WI38 (cell line): ENCODE measurements at regions not wholly inside any gene's neighbourhood (a gene's known extent, or its start where the extent isn't known, plus 50 kb on each side); places are given as distances from the start of the nearest gene placed in this dataset.

Experiments
- H3K4me3 ChIP-seq: 2 replicates; pipeline ENCODE4 v1.5.1; 2011; ENCODE audit warnings: low read depth, mild to moderate bottlenecking, control low read depth, low read length
- TF ChIP-seq, protein P1 (sequence below): IDR thresholded peaks from 2 replicates; pipeline ENCODE4 v1.5.1; 2012; ENCODE audit warnings: low read depth, mild to moderate bottlenecking, control low read depth, low read length

- H3K4me3 ChIP-seq = no peak overlapping the region
- TF ChIP-seq, protein P1, sequence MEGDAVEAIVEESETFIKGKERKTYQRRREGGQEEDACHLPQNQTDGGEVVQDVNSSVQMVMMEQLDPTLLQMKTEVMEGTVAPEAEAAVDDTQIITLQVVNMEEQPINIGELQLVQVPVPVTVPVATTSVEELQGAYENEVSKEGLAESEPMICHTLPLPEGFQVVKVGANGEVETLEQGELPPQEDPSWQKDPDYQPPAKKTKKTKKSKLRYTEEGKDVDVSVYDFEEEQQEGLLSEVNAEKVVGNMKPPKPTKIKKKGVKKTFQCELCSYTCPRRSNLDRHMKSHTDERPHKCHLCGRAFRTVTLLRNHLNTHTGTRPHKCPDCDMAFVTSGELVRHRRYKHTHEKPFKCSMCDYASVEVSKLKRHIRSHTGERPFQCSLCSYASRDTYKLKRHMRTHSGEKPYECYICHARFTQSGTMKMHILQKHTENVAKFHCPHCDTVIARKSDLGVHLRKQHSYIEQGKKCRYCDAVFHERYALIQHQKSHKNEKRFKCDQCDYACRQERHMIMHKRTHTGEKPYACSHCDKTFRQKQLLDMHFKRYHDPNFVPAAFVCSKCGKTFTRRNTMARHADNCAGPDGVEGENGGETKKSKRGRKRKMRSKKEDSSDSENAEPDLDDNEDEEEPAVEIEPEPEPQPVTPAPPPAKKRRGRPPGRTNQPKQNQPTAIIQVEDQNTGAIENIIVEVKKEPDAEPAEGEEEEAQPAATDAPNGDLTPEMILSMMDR = no peak
These were observed 782.5 kb upstream of the INTU start for GRCh38 chr4:126850286-126850685.

- TF ChIP-seq, protein P1 = no peak
- no peak overlapping the region for H3K4me3 ChIP-seq
These were observed 781.4 kb upstream of the INTU start for GRCh38 chr4:126851391-126851790.

GRCh38 chr4:126853715-126854114 lies 779.0 kb upstream of the INTU start:
- H3K4me3 ChIP-seq = no peak overlapping the region
- TF ChIP-seq, protein P1 = no peak

DNA sequence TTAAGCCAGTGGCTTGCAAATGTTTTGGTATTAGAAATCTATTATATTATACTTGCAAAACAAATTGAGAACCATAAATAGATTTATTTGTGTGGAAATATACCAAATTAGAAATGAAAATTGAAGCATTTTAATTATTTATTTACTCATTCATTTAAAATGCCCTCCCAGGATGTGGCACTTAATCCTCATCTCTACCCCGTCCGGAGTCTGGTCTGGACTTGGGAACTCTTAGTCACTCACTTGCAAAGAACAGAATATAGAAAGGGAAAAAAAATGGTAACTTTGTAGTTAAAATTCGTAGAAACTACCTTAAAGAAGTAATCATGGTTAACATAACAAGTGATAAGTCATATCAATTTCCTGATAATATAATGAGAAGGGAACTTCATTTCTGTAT lies 775.9 kb upstream of the INTU start:
- TF ChIP-seq, protein P1 = no peak
- H3K4me3 ChIP-seq = no peak overlapping the region

DNA sequence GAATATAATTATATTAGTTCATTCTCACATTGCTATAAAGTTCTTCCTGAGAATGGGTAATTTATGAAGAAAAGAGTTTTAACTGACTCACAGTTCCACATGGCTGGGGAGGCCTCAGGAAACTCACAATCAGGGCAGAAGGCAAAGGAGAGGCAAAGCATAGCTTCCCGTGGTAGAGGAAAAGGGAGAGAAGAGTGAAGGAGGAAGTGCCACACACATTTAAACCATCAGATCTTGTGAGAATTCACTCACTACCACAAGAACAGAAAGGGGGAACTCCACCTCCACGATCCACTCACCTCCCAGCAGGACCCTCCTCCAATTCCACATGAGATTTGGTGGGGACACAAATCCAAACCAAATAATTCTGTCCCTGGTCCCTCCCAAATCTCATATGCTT lies 773.4 kb upstream of the INTU start:
- TF ChIP-seq, protein P1 = no peak
- no peak overlapping the region for H3K4me3 ChIP-seq

- H3K4me3 ChIP-seq = no peak overlapping the region
- TF ChIP-seq, protein P1 = no peak
These were observed 772.9 kb upstream of the INTU start for GRCh38 chr4:126859872-126860271.

DNA sequence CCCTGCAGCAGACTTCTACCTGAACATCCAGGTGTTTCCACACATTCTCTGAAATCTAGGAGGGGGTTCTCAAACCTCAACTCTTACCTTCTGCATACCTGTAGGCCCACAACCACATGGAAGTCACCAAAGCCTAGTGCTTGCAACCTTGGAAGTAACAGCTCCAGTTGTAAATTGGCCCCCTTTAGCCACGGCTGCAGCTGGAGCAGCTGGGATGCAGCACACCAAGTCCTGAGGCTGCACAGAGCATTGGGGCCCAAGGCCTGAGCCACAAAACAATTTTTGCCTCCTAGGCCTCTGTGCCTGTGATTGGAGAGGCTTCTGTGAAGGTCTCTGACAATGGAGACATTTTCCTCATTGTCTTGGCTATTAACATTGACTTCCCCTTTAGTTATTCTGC lies 772.4 kb upstream of the INTU start:
- H3K4me3 ChIP-seq = no peak overlapping the region
- TF ChIP-seq, protein P1 = no peak
